ENCODE measurements at regions not wholly inside any gene's neighbourhood (a gene's known extent, or its start where the extent isn't known, plus 50 kb on each side); places are given as distances from the start of the nearest gene placed in this dataset.

DNA sequence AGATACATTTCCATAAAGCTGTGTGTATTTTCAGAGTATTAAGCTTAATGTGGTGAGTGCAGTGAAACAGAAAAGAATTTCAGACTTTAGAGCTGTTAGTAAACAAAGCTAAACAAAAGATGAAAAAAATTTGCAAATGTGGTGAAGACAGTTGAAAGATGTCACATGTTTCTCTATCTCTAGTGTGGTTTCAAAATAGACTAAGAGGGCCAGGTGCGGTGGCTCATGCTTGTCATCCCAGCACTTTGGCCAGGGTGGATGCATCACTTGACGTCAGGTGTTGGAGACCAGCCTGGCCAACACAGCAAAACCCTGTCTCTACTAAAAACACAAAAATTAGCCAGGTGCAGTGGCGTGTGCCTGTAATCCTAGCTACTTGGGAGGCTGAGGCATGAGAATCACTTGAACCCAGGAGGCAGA is 466.0 kb upstream of the NR2F2 start:
- intact Hi-C loops (cut with micrococcal nuclease) = loop anchor here (10.0 kb wide), 1 partner anchor 60 kb away; no protein-coding TSS in a partner anchor
- H3K4me1 ChIP-seq = no peaks in the 10 kb centered on the region
- H3K27ac ChIP-seq (replicated peaks) = no peak overlapping the region
- H3K36me3 ChIP-seq = no peaks in the 10 kb centered on the region
- no peaks in the 10 kb centered on the region for H3K9me3 ChIP-seq (replicated peaks)
- TF ChIP-seq, protein P1, sequence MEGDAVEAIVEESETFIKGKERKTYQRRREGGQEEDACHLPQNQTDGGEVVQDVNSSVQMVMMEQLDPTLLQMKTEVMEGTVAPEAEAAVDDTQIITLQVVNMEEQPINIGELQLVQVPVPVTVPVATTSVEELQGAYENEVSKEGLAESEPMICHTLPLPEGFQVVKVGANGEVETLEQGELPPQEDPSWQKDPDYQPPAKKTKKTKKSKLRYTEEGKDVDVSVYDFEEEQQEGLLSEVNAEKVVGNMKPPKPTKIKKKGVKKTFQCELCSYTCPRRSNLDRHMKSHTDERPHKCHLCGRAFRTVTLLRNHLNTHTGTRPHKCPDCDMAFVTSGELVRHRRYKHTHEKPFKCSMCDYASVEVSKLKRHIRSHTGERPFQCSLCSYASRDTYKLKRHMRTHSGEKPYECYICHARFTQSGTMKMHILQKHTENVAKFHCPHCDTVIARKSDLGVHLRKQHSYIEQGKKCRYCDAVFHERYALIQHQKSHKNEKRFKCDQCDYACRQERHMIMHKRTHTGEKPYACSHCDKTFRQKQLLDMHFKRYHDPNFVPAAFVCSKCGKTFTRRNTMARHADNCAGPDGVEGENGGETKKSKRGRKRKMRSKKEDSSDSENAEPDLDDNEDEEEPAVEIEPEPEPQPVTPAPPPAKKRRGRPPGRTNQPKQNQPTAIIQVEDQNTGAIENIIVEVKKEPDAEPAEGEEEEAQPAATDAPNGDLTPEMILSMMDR (IDR thresholded peaks at IDR 0.05; ENCODE audit: borderline replicate concordance) = no peak
- DNase-seq = no peak
- no peak overlapping the region for H3K4me3 ChIP-seq
- H3K27me3 ChIP-seq (ENCODE audit: low read depth) = no peaks in the 10 kb centered on the region

- no peak for DNase-seq
Measured at GRCh38 chr15:95865330-95865739, 465.2 kb upstream of the NR2F2 start.

GRCh38 chr15:95866711-95867440 is 463.6 kb upstream of the NR2F2 start:
- intact Hi-C loops (cut with micrococcal nuclease) = loop anchor here (10.0 kb wide), 1 partner anchor 62 kb away; no protein-coding TSS in a partner anchor
- H3K27ac ChIP-seq (replicated peaks) = no peak overlapping the region
- no peak overlapping the region for H3K4me3 ChIP-seq
- H3K9me3 ChIP-seq (replicated peaks) = no peaks in the 10 kb centered on the region
- no peaks in the 10 kb centered on the region for H3K4me1 ChIP-seq
- TF ChIP-seq, protein P1 (IDR thresholded peaks at IDR 0.05; ENCODE audit: borderline replicate concordance) = no peak
- no peaks in the 10 kb centered on the region for H3K36me3 ChIP-seq
- H3K27me3 ChIP-seq (ENCODE audit: low read depth) = no peaks in the 10 kb centered on the region
- DNase-seq = no peak

More at GRCh38 chr15:95865330-95865739, 465.2 kb upstream of the NR2F2 start:
- intact Hi-C loops (cut with micrococcal nuclease) = loop anchor here (10.0 kb wide), 1 partner anchor 61 kb away; no protein-coding TSS in a partner anchor
- TF ChIP-seq, protein P1 (IDR thresholded peaks at IDR 0.05; ENCODE audit: borderline replicate concordance) = no peak
- no peaks in the 10 kb centered on the region for H3K4me1 ChIP-seq
- H3K36me3 ChIP-seq = no peaks in the 10 kb centered on the region
- H3K27ac ChIP-seq (replicated peaks) = no peak overlapping the region
- H3K9me3 ChIP-seq (replicated peaks) = no peaks in the 10 kb centered on the region
- no peak overlapping the region for H3K4me3 ChIP-seq
- no peaks in the 10 kb centered on the region for H3K27me3 ChIP-seq (ENCODE audit: low read depth)

DNA sequence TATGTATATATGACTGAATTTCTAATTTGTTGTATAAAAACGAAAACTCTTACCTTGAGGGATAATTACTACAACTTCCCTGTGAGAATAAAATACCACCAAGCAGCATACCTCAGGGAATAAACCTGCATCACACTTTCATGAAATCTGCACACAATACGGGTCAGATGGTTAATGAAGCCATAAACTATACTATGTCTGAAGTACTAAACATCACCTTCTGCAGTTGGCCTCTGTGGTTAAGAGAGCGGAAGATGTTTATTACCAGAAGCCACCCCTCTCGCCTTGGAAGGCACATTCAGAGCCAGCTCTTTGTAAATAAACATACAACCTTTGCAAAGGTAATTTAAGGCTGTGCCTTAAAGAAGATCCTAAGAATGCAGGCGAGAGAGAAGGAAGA is 462.1 kb upstream of the NR2F2 start:
- no peak overlapping the region for H3K4me3 ChIP-seq
- no peaks in the 10 kb centered on the region for H3K27me3 ChIP-seq (ENCODE audit: low read depth)
- no peaks in the 10 kb centered on the region for H3K36me3 ChIP-seq
- no peaks in the 10 kb centered on the region for H3K4me1 ChIP-seq
- TF ChIP-seq, protein P1 (IDR thresholded peaks at IDR 0.05; ENCODE audit: borderline replicate concordance) = no peak
- H3K27ac ChIP-seq (replicated peaks) = no peak overlapping the region
- intact Hi-C loops (cut with micrococcal nuclease) = loop anchor here (10.0 kb wide), 1 partner anchor 64 kb away; no protein-coding TSS in a partner anchor
- H3K9me3 ChIP-seq (replicated peaks) = no peaks in the 10 kb centered on the region
- DNase-seq = no peak

- H3K4me3 ChIP-seq = no peak overlapping the region
- DNase-seq = no peak
- H3K9me3 ChIP-seq (replicated peaks) = no peaks in the 10 kb centered on the region
- no peaks in the 10 kb centered on the region for H3K36me3 ChIP-seq
- H3K27ac ChIP-seq (replicated peaks) = no peak overlapping the region
- TF ChIP-seq, protein P1 (IDR thresholded peaks at IDR 0.05; ENCODE audit: borderline replicate concordance) = no peak
- intact Hi-C loops (cut with micrococcal nuclease) = loop anchor here (10.0 kb wide), 1 partner anchor 64 kb away; no protein-coding TSS in a partner anchor
- H3K27me3 ChIP-seq (ENCODE audit: low read depth) = no peaks in the 10 kb centered on the region
- no peaks in the 10 kb centered on the region for H3K4me1 ChIP-seq
Measured at GRCh38 chr15:95868970-95869369, 461.5 kb upstream of the NR2F2 start.

All from left ventricle myocardium inferior (tissue), 1 donor.